ENCODE measurements at regions not wholly inside any gene's neighbourhood (a gene's known extent, or its start where the extent isn't known, plus 50 kb on each side); places are given as distances from the start of the nearest gene placed in this dataset.

- no peak for TF ChIP-seq CTCF (IDR thresholded peaks at IDR 0.05; ENCODE audit: borderline replicate concordance, extremely low read depth, low read length, poor library complexity, severe bottlenecking)
- no peak for TF ChIP-seq EZH2 (IDR thresholded peaks at IDR 0.05; ENCODE audit: borderline replicate concordance, low read depth, low read length, severe bottlenecking)
Measured at GRCh38 chr20:56060486-56060885, 55.2 kb upstream of the CBLN4 start.

Measured in DND-41 (cell line).